ENCODE measurements at regions not wholly inside any gene's neighbourhood (a gene's known extent, or its start where the extent isn't known, plus 50 kb on each side); places are given as distances from the start of the nearest gene placed in this dataset.

GRCh38 chr6:142695016-142695415 is 250.0 kb downstream of the HIVEP2 start:
- no peaks in the 10 kb centered on the region for H4K20me1 ChIP-seq (ENCODE audit: control insufficient read depth, insufficient read depth, low read length, poor library complexity, severe bottlenecking)
- Mint-ChIP-seq H3K4me3 (no peak overlapping the region), H3K4me1 (peaks cover 9% of the 10 kb centered on the region), H3K27ac (no peak overlapping the region), H3K27me3 (no peaks in the 10 kb centered on the region), H3K9me3 (ENCODE audit: insufficient read depth) (no peaks in the 10 kb centered on the region)
- H3K4me2 ChIP-seq (replicated peaks; ENCODE audit: low read depth, low read length, poor library complexity, severe bottlenecking) = no peak overlapping the region
- intact Hi-C loops (cut with micrococcal nuclease) = no loop called here
- 96% methylated on average over 3 of the region's 3 CpGs for WGBS (ENCODE audit: insufficient coverage)
- ChIA-PET CTCF (interaction anchor here (3.7 to 9.7 kb wide), 2 partner anchors 330 to 733 kb away, joined by 13 to 159 read pairs; no protein-coding TSS in a partner anchor), POLR2A (no interaction called here)
- no peaks in the 10 kb centered on the region for H3K27me3 ChIP-seq (replicated peaks in 1 of 4; ENCODE audit: control extremely low read depth in 1 of 4, control insufficient read depth in 3 of 4, insufficient read depth in 4 of 4, low read length in 3 of 4)
- no peak overlapping the region for H2AFZ ChIP-seq (ENCODE audit: insufficient read depth, low read depth, low read length, poor library complexity, severe bottlenecking)
- no peaks in the 10 kb centered on the region for H3K9me3 ChIP-seq (ENCODE audit: control extremely low read depth in 1 of 3, control insufficient read depth in 2 of 3, insufficient read depth in 1 of 3, low read length in 2 of 3)
- no peak overlapping the region for H3K9ac ChIP-seq (ENCODE audit: low read length)
- no peaks in the 10 kb centered on the region for H3K79me2 ChIP-seq (ENCODE audit: control insufficient read depth, insufficient read depth, low read length)
- H3K27ac ChIP-seq (ENCODE audit: low read length in 2 of 2) = no peak overlapping the region
- TF ChIP-seq, protein P1, sequence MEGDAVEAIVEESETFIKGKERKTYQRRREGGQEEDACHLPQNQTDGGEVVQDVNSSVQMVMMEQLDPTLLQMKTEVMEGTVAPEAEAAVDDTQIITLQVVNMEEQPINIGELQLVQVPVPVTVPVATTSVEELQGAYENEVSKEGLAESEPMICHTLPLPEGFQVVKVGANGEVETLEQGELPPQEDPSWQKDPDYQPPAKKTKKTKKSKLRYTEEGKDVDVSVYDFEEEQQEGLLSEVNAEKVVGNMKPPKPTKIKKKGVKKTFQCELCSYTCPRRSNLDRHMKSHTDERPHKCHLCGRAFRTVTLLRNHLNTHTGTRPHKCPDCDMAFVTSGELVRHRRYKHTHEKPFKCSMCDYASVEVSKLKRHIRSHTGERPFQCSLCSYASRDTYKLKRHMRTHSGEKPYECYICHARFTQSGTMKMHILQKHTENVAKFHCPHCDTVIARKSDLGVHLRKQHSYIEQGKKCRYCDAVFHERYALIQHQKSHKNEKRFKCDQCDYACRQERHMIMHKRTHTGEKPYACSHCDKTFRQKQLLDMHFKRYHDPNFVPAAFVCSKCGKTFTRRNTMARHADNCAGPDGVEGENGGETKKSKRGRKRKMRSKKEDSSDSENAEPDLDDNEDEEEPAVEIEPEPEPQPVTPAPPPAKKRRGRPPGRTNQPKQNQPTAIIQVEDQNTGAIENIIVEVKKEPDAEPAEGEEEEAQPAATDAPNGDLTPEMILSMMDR (IDR thresholded peaks at IDR 0.05) = no peak
- H3K36me3 ChIP-seq (replicated peaks in 1 of 2; ENCODE audit: control extremely low read depth in 1 of 2, control insufficient read depth in 1 of 2, extremely low read depth in 1 of 2, insufficient read depth in 2 of 2, low read length in 1 of 2) = no peaks in the 10 kb centered on the region
- no peak overlapping the region for H3K4me3 ChIP-seq (ENCODE audit: control extremely low read depth in 1 of 5, extremely low read depth in 1 of 5, insufficient read depth in 1 of 5, low read depth in 2 of 5, low read length in 4 of 5)
- ATAC-seq (ENCODE audit: low read depth) = no peak
- DNase-seq = no peak
- H3K4me1 ChIP-seq (ENCODE audit: control insufficient read depth in 2 of 2, insufficient read depth in 2 of 2, low read length in 2 of 2) = peaks cover 10 to 11% of the 10 kb centered on the region in 2 donors

DNA sequence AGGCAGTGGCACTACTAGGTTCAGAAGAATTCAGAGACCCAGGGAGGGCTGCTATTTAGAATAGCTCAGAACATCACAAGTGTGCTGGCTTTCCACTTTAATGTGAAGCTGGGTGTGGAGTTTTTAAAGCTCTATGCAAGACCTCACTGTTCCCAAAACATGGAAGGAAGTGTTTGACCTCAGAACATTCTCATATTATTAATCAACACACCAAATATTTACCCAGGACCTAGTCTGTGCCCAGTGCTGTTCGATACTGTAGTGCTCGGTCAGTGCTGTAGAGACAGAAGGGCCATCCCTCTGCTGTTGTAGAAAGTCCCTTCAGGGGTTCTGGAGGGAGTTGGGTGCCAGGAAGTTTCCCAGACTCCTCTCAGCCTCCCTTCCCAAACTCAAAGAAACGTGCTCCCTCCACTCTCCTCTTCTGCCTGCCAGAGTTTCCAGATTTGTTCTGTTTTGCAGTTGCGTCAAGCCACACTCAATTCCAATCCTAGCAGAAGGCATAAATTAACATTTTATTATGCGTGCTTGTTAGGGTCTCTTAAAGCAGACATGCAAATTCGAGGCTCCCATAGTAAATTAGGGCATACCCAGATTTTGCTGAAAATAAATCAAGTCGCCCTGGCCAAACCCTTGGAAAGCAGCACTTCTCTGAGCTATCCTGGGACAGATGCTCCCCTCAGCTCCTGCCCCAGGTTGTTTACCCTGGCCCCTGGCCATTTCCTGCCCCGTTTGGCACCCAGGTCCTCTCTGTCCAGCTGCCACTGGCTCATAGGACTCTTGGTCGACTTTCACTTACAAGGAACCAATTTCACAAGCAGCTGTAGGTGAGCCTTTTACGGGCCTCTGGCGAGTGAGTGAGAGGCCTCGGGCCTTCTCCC is 248.6 kb downstream of the HIVEP2 start:
- no peak for TF ChIP-seq EZH2 (IDR thresholded peaks at IDR 0.05; ENCODE audit: borderline replicate concordance, insufficient read depth, low read depth, low read length, poor library complexity, severe bottlenecking)
- TF ChIP-seq, protein P1 (IDR thresholded peaks at IDR 0.05) = no peak
- H3K4me3 Mint-ChIP-seq = no peak overlapping the region
- H3K4me1 Mint-ChIP-seq = peaks cover 13% of the 10 kb centered on the region
- Histone ChIP-seq H3K9ac (ENCODE audit: low read length) (no peak overlapping the region), H3K4me3 (ENCODE audit: control extremely low read depth in 1 of 5, extremely low read depth in 1 of 5, insufficient read depth in 1 of 5, low read depth in 2 of 5, low read length in 4 of 5) (no peak overlapping the region), H3K79me2 (ENCODE audit: control insufficient read depth, insufficient read depth, low read length) (no peaks in the 10 kb centered on the region), H4K20me1 (ENCODE audit: control insufficient read depth, insufficient read depth, low read length, poor library complexity, severe bottlenecking) (no peaks in the 10 kb centered on the region), H3K4me2 (replicated peaks; ENCODE audit: low read depth, low read length, poor library complexity, severe bottlenecking) (no peak overlapping the region), H3K9me3 (ENCODE audit: control extremely low read depth in 1 of 3, control insufficient read depth in 2 of 3, insufficient read depth in 1 of 3, low read length in 2 of 3) (no peaks in the 10 kb centered on the region), H3K4me1 (ENCODE audit: control insufficient read depth in 2 of 2, insufficient read depth in 2 of 2, low read length in 2 of 2) (peaks cover 15 to 17% of the 10 kb centered on the region in 2 donors), H3K27me3 (replicated peaks in 1 of 4; ENCODE audit: control extremely low read depth in 1 of 4, control insufficient read depth in 3 of 4, insufficient read depth in 4 of 4, low read length in 3 of 4) (no peaks in the 10 kb centered on the region), H2AFZ (ENCODE audit: insufficient read depth, low read depth, low read length, poor library complexity, severe bottlenecking) (no peak overlapping the region), H3K27ac (ENCODE audit: low read length in 2 of 2) (no peak overlapping the region), H3K36me3 (replicated peaks in 1 of 2; ENCODE audit: control extremely low read depth in 1 of 2, control insufficient read depth in 1 of 2, extremely low read depth in 1 of 2, insufficient read depth in 2 of 2, low read length in 1 of 2) (no peaks in the 10 kb centered on the region)
- H3K27me3 Mint-ChIP-seq = no peaks in the 10 kb centered on the region
- ATAC-seq (ENCODE audit: low read depth) = no peak
- no peak overlapping the region for H3K27ac Mint-ChIP-seq
- ChIA-PET POLR2A (no interaction called here), CTCF (interaction anchor here (1.0 to 9.7 kb wide), 5 partner anchors 50 to 731 kb away, joined by 3 to 159 read pairs (median 10); no protein-coding TSS in a partner anchor)
- intact Hi-C loops (cut with micrococcal nuclease) = no loop called here
- no peak for DNase-seq
- 83% methylated on average over 9 of the region's 12 CpGs for WGBS (ENCODE audit: insufficient coverage)
- no peaks in the 10 kb centered on the region for H3K9me3 Mint-ChIP-seq (ENCODE audit: insufficient read depth)
